ENCODE measurements at regions not wholly inside any gene's neighbourhood (a gene's known extent, or its start where the extent isn't known, plus 50 kb on each side); places are given as distances from the start of the nearest gene placed in this dataset.

- TF ChIP-seq, protein P1, sequence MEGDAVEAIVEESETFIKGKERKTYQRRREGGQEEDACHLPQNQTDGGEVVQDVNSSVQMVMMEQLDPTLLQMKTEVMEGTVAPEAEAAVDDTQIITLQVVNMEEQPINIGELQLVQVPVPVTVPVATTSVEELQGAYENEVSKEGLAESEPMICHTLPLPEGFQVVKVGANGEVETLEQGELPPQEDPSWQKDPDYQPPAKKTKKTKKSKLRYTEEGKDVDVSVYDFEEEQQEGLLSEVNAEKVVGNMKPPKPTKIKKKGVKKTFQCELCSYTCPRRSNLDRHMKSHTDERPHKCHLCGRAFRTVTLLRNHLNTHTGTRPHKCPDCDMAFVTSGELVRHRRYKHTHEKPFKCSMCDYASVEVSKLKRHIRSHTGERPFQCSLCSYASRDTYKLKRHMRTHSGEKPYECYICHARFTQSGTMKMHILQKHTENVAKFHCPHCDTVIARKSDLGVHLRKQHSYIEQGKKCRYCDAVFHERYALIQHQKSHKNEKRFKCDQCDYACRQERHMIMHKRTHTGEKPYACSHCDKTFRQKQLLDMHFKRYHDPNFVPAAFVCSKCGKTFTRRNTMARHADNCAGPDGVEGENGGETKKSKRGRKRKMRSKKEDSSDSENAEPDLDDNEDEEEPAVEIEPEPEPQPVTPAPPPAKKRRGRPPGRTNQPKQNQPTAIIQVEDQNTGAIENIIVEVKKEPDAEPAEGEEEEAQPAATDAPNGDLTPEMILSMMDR (IDR thresholded peaks at IDR 0.05 in 2 of 3, conservative IDR thresholded peaks at IDR 0.05 in 1 of 3; ENCODE audit: control insufficient read depth in 2 of 3, extremely low read depth in 1 of 3, insufficient read depth in 1 of 3, low read depth in 3 of 3, low read length in 3 of 3) = no peak
- TF ChIP-seq SPI1 (IDR thresholded peaks at IDR 0.05; ENCODE audit: borderline replicate concordance, insufficient read depth, low read depth, low read length) = no peak
These were observed 55.9 kb upstream of the OXTR start for GRCh38 chr3:8825153-8825825.

All from GM12878 (cell line).